Heart right ventricle (tissue), 16 donors: ENCODE measurements at regions not wholly inside any gene's neighbourhood (a gene's known extent, or its start where the extent isn't known, plus 50 kb on each side); places are given as distances from the start of the nearest gene placed in this dataset.
A peak's percentile ranks its signal among the peaks of the same experiment; 100 is the strongest.

Source experiments
- ATAC-seq, 8 donors: fragments of 200-7000 bp; cut with Tn5 transposase; one replicate each; pipeline ENCODE4 v1.9.1; 2020; ENCODE audit warnings: mild to moderate bottlenecking in 8 of 8, moderate library complexity in 8 of 8, moderate number of reproducible peaks in 1 of 8
- DNase-seq, 2 donors: peaks; one replicate each; pipeline ENCODE4 v3.0.0-alpha.2; 2020
- H3K27ac ChIP-seq, 10 donors: fragments of 200-600 bp; sonication (generic) in 2 of 10; one replicate each; pipeline versions ENCODE4 v1.5.0 to v1.8.0; 2020 to 2022; ENCODE audit warnings: mild to moderate bottlenecking in 3 of 10
- H3K27me3 ChIP-seq, 7 donors: fragments of 200-600 bp; one replicate each; pipeline ENCODE4 v1.8.0; 2021 to 2022; ENCODE audit warnings: mild to moderate bottlenecking in 2 of 7
- H3K36me3 ChIP-seq, 9 donors: fragments of 200-600 bp; sonication (generic) in 1 of 9; one replicate each; pipeline versions ENCODE4 v1.5.0 to v1.8.0; 2020 to 2022; ENCODE audit warnings: mild to moderate bottlenecking in 2 of 9
- H3K4me1 ChIP-seq, 9 donors: fragments of 200-600 bp; sonication (generic) in 1 of 9; one replicate each; pipeline versions ENCODE4 v1.5.0 to v1.8.0; 2020 to 2022; ENCODE audit warnings: mild to moderate bottlenecking in 4 of 9
- H3K4me3 ChIP-seq, 10 donors: fragments of 200-600 bp; sonication (generic) in 2 of 10; one replicate each; pipeline versions ENCODE4 v1.5.0 to v1.8.0; 2020 to 2022; ENCODE audit warnings: mild to moderate bottlenecking in 7 of 10, moderate library complexity in 2 of 10
- H3K9me3 ChIP-seq, 11 donors: fragments of 200-600 bp in 10 of 11; sonication (generic) in 2 of 11; one replicate each; pipeline versions ENCODE4 v1.5.0 to v1.8.0; 2013 to 2022; ENCODE audit warnings: mild to moderate bottlenecking in 2 of 11, control low read depth in 1 of 11, moderate library complexity in 1 of 11
- WGBS, 2 donors: extraction: QIAGEN DNeasy Blood & Tissue Kit; methylation state at CpG; one replicate each; pipeline ENCODE4 v1.1.7; 2013; ENCODE audit warnings: inconsistent platforms in 1 of 2; 5-methylcytosine and 5-hydroxymethylcytosine counted together
- intact Hi-C, 10 donors: fragments of 100-400 bp; cut with DNase I; formaldehyde crosslinking; loops; one replicate each; pipeline versions ENCODE4 v1.11.1 to v1.14.2; 2022
- TF ChIP-seq, protein P1 (sequence below), 9 donors: fragments of 200-600 bp; sonication (generic) in 2 of 9; IDR thresholded peaks; one replicate each; pipeline versions ENCODE4 v1.5.0 to v1.8.0; 2021 to 2022; ENCODE audit warnings: antibody characterized with exemption in 9 of 9, mild to moderate bottlenecking in 5 of 9, moderate library complexity in 1 of 9
- donor health status: Arrhythmogenic right ventricular cardiomyopathy.
- donor health status: ischemic (EF 13 %, LVEDD 7.1; RV severe dilation, severe dysfunction).
- donor health status: healthy with polysubstance abuse.
- donor health status: DM: no; HTN: yes; CAD: no.
- donor health status: DM: no; HTN: no; CAD: no.
- donor health status: ischemic (EF 25% LVEDD 6.9; RV normal size, moderate dysfunction).
- donor health status: ischemic (EF 25% LVEDD 5.7; RV mildly dilated, moderate dysfunction).
- donor health status: healthy.
- donor health status: DM: yes; HTN: yes; CAD: no.
- donor health status: Ischemic cardiomyopathy.
- donor health status: ischemic (EF 35%, LVEDD 5.7; RV mildly dilated, moderate dysfunction).
- donor health status: nonischemic (EF 11% LVEDD 7.7; RV severe dilation, severe dysfunction).
- donor health status: DM: yes; HTN: yes; CAD: no.
- donor health status: PGD.
- donor health status: ischemic (EF 29% LVEDD 5.4; RV normal size, mild dysfunction).
- donor health status: nonischemic (EF 23%, LVEDD 6.1; RV moderate dilation, normal function).

DNA sequence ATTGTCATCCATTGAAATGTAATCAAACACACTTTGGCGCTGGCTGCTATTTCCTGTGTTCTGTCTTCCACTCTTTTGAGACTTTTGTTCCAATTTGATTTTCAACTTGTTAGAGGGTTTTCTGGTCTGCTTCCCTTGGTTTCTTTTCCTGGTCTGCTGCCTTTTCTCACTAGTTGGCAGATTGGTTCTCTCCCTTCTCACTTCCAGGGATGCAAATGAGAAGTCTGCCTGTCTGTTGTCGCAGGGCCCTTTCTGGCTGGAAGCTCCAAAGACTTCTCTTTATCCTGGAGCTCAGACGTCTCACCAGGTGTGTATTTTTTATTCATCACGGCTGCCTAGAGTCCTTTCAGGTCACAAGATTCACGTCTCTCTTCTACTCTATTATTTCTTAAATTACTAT, 84.0 kb downstream of the RPS6KA4 start:
- Histone ChIP-seq H3K4me1 (peaks cover 0 to 18% (median 0%) of the 10 kb centered on the region in 9 donors), H3K4me3 (no peak overlapping the region), H3K27me3 (peaks cover 0 to 45% (median 29%) of the 10 kb centered on the region in 7 donors), H3K9me3 (no peaks in the 10 kb centered on the region), H3K36me3 (no peaks in the 10 kb centered on the region), H3K27ac (no peak overlapping the region)
- intact Hi-C loops, result no loop called here
- DNase-seq, result no peak
- ATAC-seq, result no peak
- 80 to 84% methylated on average over 5 of the region's 5 CpGs for WGBS, 2 donors
- TF ChIP-seq, protein P1, sequence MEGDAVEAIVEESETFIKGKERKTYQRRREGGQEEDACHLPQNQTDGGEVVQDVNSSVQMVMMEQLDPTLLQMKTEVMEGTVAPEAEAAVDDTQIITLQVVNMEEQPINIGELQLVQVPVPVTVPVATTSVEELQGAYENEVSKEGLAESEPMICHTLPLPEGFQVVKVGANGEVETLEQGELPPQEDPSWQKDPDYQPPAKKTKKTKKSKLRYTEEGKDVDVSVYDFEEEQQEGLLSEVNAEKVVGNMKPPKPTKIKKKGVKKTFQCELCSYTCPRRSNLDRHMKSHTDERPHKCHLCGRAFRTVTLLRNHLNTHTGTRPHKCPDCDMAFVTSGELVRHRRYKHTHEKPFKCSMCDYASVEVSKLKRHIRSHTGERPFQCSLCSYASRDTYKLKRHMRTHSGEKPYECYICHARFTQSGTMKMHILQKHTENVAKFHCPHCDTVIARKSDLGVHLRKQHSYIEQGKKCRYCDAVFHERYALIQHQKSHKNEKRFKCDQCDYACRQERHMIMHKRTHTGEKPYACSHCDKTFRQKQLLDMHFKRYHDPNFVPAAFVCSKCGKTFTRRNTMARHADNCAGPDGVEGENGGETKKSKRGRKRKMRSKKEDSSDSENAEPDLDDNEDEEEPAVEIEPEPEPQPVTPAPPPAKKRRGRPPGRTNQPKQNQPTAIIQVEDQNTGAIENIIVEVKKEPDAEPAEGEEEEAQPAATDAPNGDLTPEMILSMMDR (IDR thresholded peaks at IDR 0.05), result no peak

DNA sequence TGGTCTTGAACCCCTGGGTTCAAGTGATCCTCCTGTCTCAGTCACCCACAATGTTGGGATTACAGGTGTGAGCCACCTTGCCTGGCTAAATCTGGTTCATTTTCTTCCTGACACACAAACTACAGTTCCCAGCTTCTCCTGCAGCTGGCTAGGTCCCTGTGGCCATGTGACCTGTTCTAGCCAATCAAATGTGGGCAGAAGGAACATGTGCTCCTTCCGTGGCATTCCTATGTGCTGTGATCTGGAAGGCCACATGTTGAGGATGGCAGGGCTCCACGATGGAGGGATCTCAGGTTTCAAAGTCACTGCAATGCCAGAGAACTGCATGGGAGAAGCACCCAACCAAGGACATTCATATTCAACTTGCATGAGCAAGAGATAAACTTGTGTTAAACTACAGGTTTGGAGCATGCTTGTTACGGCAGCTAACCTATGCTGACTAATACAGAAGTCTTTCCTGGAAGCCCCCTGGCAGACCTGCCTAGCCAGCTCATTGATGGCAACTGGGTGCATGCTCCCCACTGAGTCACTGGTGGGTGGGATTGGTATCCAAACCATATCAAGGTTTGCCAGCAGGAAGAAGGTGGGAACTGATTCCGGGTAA, 86.0 kb downstream of the RPS6KA4 start:
- DNase-seq (no peak), ATAC-seq (no peak)
- peaks cover 9 to 37% (median 17%) of the 10 kb centered on the region in 9 donors for H3K4me1 ChIP-seq
- intact Hi-C loops, result loop anchor here in 2 of 10 donors (1.0 to 5.0 kb wide), 2 partner anchors 89 to 207 kb away; no protein-coding TSS in a partner anchor
- TF ChIP-seq, protein P1 (IDR thresholded peaks at IDR 0.05), result no peak
- no peak overlapping the region for H3K4me3 ChIP-seq
- no peak overlapping the region for H3K27ac ChIP-seq
- 68 to 74% methylated on average over 4 of the region's 4 CpGs for WGBS, 2 donors
- H3K9me3 ChIP-seq, result no peaks in the 10 kb centered on the region
- peaks cover 0 to 44% (median 27%) of the 10 kb centered on the region in 7 donors for H3K27me3 ChIP-seq
- no peaks in the 10 kb centered on the region for H3K36me3 ChIP-seq

DNA sequence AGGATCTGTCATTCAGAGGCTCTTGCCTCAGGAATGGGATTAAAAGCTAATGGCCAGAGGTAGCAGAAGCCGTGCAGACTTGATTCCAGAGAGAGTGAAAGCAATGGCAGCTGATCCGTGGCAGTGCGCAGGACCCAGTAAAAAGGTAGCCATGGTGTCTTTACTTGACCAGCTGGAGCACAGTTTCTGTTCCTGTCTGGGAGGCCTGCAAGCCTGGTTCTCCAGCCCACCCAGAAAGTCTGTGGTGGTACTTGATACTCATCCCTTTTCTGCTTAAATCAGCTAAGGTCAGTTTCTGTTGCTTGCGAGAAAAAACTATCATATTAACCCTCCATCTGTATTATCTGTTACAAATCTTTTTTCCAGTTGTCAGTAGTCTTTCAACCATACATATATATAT, 86.7 kb downstream of the RPS6KA4 start:
- intact Hi-C loops, result loop anchor here in 1 of 10 donors (5.0 kb wide), 1 partner anchor 207 kb away; no protein-coding TSS in a partner anchor
- H3K4me3 ChIP-seq, result no peak overlapping the region
- WGBS, 2 donors, result 90 to 96% methylated on average over 4 of the region's 4 CpGs
- no peak for ATAC-seq
- H3K27ac ChIP-seq, result no peak overlapping the region
- DNase-seq, result no peak
- H3K4me1 ChIP-seq, result peaks cover 9 to 37% (median 17%) of the 10 kb centered on the region in 9 donors
- no peaks in the 10 kb centered on the region for H3K9me3 ChIP-seq
- TF ChIP-seq, protein P1 (IDR thresholded peaks at IDR 0.05), result no peak
- H3K36me3 ChIP-seq, result no peaks in the 10 kb centered on the region
- H3K27me3 ChIP-seq, result peaks cover 0 to 42% (median 25%) of the 10 kb centered on the region in 7 donors

DNA sequence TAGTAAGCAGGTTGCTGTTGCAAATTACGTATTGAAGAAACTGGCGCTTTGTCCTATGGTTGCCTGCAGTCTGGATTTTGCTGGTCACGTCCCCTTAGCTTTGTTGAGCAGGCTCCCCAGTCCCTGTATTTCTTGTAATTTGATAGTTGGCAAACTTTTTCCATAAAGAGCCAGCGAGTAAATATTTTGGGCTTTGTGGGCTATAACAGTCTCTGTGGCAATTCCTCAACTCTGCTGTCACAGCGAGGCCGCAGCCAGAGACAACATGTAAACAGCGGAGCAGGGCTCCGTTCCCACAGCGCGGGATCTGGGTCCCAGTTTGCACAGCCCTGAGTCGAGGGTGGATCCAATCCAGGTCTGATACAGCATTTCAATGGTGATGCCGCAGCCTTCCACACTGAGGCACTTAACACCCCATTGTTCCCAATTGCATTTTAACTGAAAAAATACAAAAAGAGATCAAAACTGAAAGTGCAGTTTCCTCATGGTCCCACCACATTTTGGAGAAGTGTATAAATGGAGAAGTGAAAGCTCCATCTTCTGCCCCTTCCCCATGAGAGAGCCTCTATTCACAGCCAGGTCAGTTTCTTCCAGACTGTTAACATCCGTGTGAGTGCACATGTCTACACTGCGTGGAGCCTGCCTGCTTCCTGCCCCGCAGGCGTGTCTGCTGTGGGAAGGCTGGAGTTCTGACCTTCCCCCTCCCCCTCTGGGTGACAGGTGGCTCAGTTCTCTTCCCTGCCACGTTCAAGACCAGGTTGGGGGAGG, 89.1 kb downstream of the RPS6KA4 start:
- intact Hi-C loops, result loop anchor here in 7 of 10 donors (2.0 to 5.0 kb wide), 2 partner anchors 204 to 205 kb away; no protein-coding TSS in a partner anchor
- TF ChIP-seq, protein P1 (IDR thresholded peaks at IDR 0.05), result no peak
- Histone ChIP-seq H3K4me3 (peak overlapping the region in 7 of 10 donors; percentile 20 to 46 (median 43)), H3K9me3 (peaks cover 0 to 1% (median 0%) of the 10 kb centered on the region in 11 donors), H3K4me1 (peaks cover 9 to 32% (median 17%) of the 10 kb centered on the region in 9 donors), H3K36me3 (no peaks in the 10 kb centered on the region), H3K27ac (peak overlapping the region in 5 of 10 donors; percentile 5 to 83 (median 46)), H3K27me3 (peaks cover 0 to 42% (median 25%) of the 10 kb centered on the region in 7 donors)
- 30 to 37% methylated on average over 17 of the region's 17 CpGs for WGBS, 2 donors
- DNase-seq (peak; percentile 17 to 32), ATAC-seq (peak; percentile 34 to 73 (median 65))
